ENCODE measurements at regions not wholly inside any gene's neighbourhood (a gene's known extent, or its start where the extent isn't known, plus 50 kb on each side); places are given as distances from the start of the nearest gene placed in this dataset.

- 92% methylated on average over 7 of the region's 7 CpGs for WGBS
Observed at GRCh38 chr11:70614034-70614681, 215.8 kb downstream of the CTTN start.

DNA sequence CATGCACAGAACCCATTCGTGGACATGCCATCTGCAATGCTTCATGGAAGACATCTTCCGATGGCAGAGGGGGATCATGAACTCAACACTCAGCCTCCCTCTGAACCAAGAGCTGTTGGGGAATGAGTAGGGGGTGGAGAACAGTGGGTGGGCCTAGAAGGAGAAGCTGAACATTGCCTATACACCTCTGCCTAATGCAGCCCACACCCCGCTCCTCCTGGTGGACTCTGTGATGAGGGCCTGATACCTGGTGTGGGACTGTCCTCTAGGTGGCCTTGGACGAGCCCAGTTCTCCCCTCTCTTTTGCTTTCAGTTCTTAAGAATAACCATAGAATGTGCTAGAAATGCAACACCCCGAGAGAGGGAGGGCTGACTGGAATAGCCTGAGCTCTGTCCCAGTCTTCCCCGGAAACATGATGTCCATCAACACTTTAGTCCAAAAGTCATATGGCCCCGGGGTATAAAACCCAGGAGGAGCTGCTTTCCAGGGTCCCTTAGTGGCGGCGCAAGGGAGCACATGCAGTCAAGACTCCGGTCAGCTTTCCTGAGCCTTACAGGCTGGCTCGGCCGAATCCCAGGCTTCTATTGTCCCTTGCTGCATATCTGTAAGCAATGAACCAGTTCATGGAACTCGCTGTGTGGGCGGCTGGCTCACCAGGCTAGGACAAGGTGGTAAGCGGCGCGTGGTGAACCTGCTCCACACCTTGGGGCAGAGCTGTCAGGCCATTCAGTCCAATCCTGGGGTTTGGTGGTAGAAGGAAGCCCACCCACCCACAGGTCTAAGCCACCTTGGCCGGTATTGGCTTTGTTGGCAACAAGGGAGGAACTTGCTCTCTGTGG is 216.9 kb downstream of the CTTN start:
- Histone ChIP-seq H3K4me1 (ENCODE audit: insufficient read depth) (no peaks in the 10 kb centered on the region), H3K4me3 (ENCODE audit: low read depth, low read length) (no peak overlapping the region), H3K36me3 (ENCODE audit: insufficient read depth) (no peaks in the 10 kb centered on the region), H3K27ac (ENCODE audit: low read depth) (no peak overlapping the region)
- no peak for DNase-seq (ENCODE audit: extremely low spot score)
- WGBS, result 93% methylated on average over 18 of the region's 18 CpGs

More at GRCh38 chr11:70614034-70614681, 215.8 kb downstream of the CTTN start:
- DNase-seq (ENCODE audit: extremely low spot score), result no peak
- no peak overlapping the region for H3K4me3 ChIP-seq (ENCODE audit: low read depth, low read length)
- no peaks in the 10 kb centered on the region for H3K4me1 ChIP-seq (ENCODE audit: insufficient read depth)
- H3K27ac ChIP-seq (ENCODE audit: low read depth), result no peak overlapping the region
- H3K36me3 ChIP-seq (ENCODE audit: insufficient read depth), result no peaks in the 10 kb centered on the region

GRCh38 chr11:70616317-70616716 is 218.0 kb downstream of the CTTN start:
- 89% methylated on average over 7 of the region's 7 CpGs for WGBS
- DNase-seq (ENCODE audit: extremely low spot score), result no peak
- no peaks in the 10 kb centered on the region for H3K36me3 ChIP-seq (ENCODE audit: insufficient read depth)
- H3K4me1 ChIP-seq (ENCODE audit: insufficient read depth), result no peaks in the 10 kb centered on the region
- H3K27ac ChIP-seq (ENCODE audit: low read depth), result no peak overlapping the region
- H3K4me3 ChIP-seq (ENCODE audit: low read depth, low read length), result no peak overlapping the region

GRCh38 chr11:70616938-70617654 is 218.8 kb downstream of the CTTN start:
- no peak for DNase-seq (ENCODE audit: extremely low spot score)
- no peak overlapping the region for H3K27ac ChIP-seq (ENCODE audit: low read depth)
- no peak overlapping the region for H3K4me3 ChIP-seq (ENCODE audit: low read depth, low read length)
- no peaks in the 10 kb centered on the region for H3K36me3 ChIP-seq (ENCODE audit: insufficient read depth)
- WGBS, result 48% methylated on average over 12 of the region's 12 CpGs
- no peaks in the 10 kb centered on the region for H3K4me1 ChIP-seq (ENCODE audit: insufficient read depth)

DNA sequence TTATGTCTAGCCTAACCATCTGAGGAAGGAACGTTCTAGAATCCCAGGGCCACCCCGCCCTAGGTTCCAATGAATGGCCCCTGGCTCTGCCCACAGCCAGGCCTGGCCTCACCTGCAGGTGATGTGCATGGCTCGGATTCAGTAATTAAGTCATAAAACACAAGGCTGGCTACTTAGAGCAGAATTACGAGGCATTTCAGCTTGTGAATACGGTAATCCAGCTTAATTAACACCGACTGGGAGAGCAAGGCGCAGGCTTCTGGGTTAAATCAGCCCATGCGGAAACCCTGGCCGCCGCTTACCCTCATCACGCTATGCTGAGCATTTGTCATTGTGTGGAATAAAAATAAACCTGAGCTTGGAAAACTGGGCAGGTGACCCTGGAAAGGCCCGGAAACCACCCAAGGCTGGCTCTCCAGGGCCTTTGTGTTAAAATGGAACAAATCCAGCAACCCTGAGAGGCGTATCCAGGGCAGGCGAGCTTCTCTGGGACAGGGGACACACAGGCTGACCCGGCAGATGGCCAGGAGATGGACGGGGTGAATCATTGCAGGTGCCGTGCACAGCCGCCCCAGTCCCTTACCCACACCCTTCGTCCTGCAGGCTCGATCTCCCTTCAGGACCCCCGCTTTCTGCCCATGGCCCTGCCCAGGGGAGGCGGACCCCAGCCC is 220.2 kb downstream of the CTTN start:
- Histone ChIP-seq H3K4me3 (ENCODE audit: low read depth, low read length) (no peak overlapping the region), H3K27ac (ENCODE audit: low read depth) (no peak overlapping the region), H3K36me3 (ENCODE audit: insufficient read depth) (no peaks in the 10 kb centered on the region), H3K4me1 (ENCODE audit: insufficient read depth) (no peaks in the 10 kb centered on the region)
- WGBS, result 82% methylated on average over 22 of the region's 22 CpGs
- no peak for DNase-seq (ENCODE audit: extremely low spot score)

DNA sequence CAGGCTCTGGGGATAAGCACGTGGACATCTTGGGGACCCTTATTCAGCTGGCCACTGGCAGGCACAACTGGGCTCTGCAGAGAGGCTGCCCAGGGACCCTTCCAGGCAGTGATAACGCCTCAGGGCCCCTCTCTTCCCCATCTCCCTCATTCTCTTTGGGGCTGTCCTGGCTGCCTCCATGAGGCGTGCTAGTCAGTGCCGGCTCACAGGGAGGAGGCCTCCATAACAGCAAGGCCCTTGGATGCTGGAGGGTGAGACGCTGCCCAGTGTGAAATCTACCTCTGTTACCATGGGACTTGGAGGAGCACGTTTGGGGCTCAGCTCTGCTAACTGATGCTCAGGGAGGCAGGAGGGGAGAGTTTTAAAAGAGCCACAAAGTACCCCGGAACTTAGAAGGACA is 221.3 kb downstream of the CTTN start:
- no peaks in the 10 kb centered on the region for H3K36me3 ChIP-seq (ENCODE audit: insufficient read depth)
- DNase-seq (ENCODE audit: extremely low spot score), result no peak
- H3K4me3 ChIP-seq (ENCODE audit: low read depth, low read length), result no peak overlapping the region
- 80% methylated on average over 7 of the region's 7 CpGs for WGBS
- no peak overlapping the region for H3K27ac ChIP-seq (ENCODE audit: low read depth)
- no peaks in the 10 kb centered on the region for H3K4me1 ChIP-seq (ENCODE audit: insufficient read depth)

GRCh38 chr11:70620510-70621184 is 222.3 kb downstream of the CTTN start:
- Histone ChIP-seq H3K36me3 (ENCODE audit: insufficient read depth) (no peaks in the 10 kb centered on the region), H3K4me1 (ENCODE audit: insufficient read depth) (no peaks in the 10 kb centered on the region), H3K27ac (ENCODE audit: low read depth) (no peak overlapping the region), H3K4me3 (ENCODE audit: low read depth, low read length) (no peak overlapping the region)
- DNase-seq (ENCODE audit: extremely low spot score), result no peak
- 91% methylated on average over 12 of the region's 12 CpGs for WGBS

- no peak overlapping the region for H3K27ac ChIP-seq (ENCODE audit: low read depth)
- 99% methylated on average over 6 of the region's 6 CpGs for WGBS
- no peak overlapping the region for H3K4me3 ChIP-seq (ENCODE audit: low read depth, low read length)
- no peak for DNase-seq (ENCODE audit: extremely low spot score)
- no peaks in the 10 kb centered on the region for H3K4me1 ChIP-seq (ENCODE audit: insufficient read depth)
- no peaks in the 10 kb centered on the region for H3K36me3 ChIP-seq (ENCODE audit: insufficient read depth)
Observed at GRCh38 chr11:70621241-70621640, 222.9 kb downstream of the CTTN start.

DNA sequence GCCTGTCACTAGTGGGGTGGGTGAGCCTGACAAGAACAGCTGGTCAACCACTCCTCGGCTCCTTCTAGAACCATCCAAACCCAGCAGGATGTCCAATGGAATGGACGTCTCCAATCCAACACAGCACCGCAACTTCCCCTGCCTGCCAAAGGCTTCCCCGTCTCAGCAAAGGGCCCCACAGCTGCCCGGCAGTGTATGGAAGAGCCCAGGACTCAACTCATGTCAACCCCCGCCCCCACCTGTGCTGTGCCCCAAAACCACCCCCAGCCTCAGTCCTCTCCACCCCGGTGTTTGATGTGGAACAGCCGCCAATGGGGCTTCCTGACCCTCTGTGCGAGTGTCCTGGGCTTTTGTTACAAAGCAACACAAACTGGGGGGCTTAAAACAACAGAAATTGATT is 223.8 kb downstream of the CTTN start:
- Histone ChIP-seq H3K36me3 (ENCODE audit: insufficient read depth) (no peaks in the 10 kb centered on the region), H3K27ac (ENCODE audit: low read depth) (no peak overlapping the region), H3K4me1 (ENCODE audit: insufficient read depth) (no peaks in the 10 kb centered on the region), H3K4me3 (ENCODE audit: low read depth, low read length) (no peak overlapping the region)
- 92% methylated on average over 9 of the region's 9 CpGs for WGBS
- DNase-seq (ENCODE audit: extremely low spot score), result no peak

GRCh38 chr11:70623906-70624597 is 225.7 kb downstream of the CTTN start:
- H3K4me3 ChIP-seq (ENCODE audit: low read depth, low read length), result no peak overlapping the region
- no peak overlapping the region for H3K27ac ChIP-seq (ENCODE audit: low read depth)
- no peaks in the 10 kb centered on the region for H3K36me3 ChIP-seq (ENCODE audit: insufficient read depth)
- 69% methylated on average over 9 of the region's 9 CpGs for WGBS
- DNase-seq (ENCODE audit: extremely low spot score), result no peak
- no peaks in the 10 kb centered on the region for H3K4me1 ChIP-seq (ENCODE audit: insufficient read depth)

GRCh38 chr11:70624598-70624993 is 226.3 kb downstream of the CTTN start:
- 72% methylated on average over 10 of the region's 10 CpGs for WGBS
- no peak overlapping the region for H3K27ac ChIP-seq (ENCODE audit: low read depth)
- H3K4me1 ChIP-seq (ENCODE audit: insufficient read depth), result no peaks in the 10 kb centered on the region
- DNase-seq (ENCODE audit: extremely low spot score), result no peak
- H3K36me3 ChIP-seq (ENCODE audit: insufficient read depth), result no peaks in the 10 kb centered on the region
- no peak overlapping the region for H3K4me3 ChIP-seq (ENCODE audit: low read depth, low read length)

DNA sequence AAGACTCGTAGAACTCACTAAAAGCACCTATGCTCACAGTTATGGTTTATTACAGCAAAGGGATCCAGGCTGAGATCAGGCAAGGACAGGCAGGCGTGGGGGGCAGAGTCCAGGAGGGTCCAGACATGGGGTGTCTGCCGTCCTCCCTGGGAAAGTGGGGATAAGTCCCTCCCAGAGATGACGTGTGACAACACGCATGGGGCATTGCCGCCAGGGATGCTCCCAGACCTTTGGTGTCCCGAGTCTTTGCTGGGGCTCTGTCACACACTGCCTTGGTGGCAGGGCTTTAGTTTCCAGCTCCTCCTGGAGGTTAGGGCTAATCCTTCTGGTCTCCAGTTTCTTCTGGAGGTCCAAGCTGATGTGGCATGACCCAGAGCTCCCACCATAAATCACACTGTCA is 226.7 kb downstream of the CTTN start:
- no peak overlapping the region for H3K4me3 ChIP-seq (ENCODE audit: low read depth, low read length)
- no peaks in the 10 kb centered on the region for H3K36me3 ChIP-seq (ENCODE audit: insufficient read depth)
- H3K27ac ChIP-seq (ENCODE audit: low read depth), result no peak overlapping the region
- no peak for DNase-seq (ENCODE audit: extremely low spot score)
- WGBS, result 84% methylated on average over 7 of the region's 7 CpGs
- no peaks in the 10 kb centered on the region for H3K4me1 ChIP-seq (ENCODE audit: insufficient read depth)
